ENCODE measurements at regions not wholly inside any gene's neighbourhood (a gene's known extent, or its start where the extent isn't known, plus 50 kb on each side); places are given as distances from the start of the nearest gene placed in this dataset.

- ATAC-seq, result no peak
- no peak for DNase-seq
- Histone ChIP-seq H3K27ac (ENCODE audit: low read length) (no peak overlapping the region), H3K36me3 (ENCODE audit: control insufficient read depth, insufficient read depth, low read length) (no peaks in the 10 kb centered on the region), H3K9me3 (ENCODE audit: control insufficient read depth, insufficient read depth, low read length) (no peaks in the 10 kb centered on the region), H3K27me3 (ENCODE audit: control insufficient read depth, insufficient read depth, low read length) (no peaks in the 10 kb centered on the region), H3K4me3 (ENCODE audit: low read length) (no peak overlapping the region), H3K4me1 (ENCODE audit: control insufficient read depth, insufficient read depth, low read length) (no peaks in the 10 kb centered on the region)
- H3K27me3 Mint-ChIP-seq (ENCODE audit: low read depth in 2 of 2), result no peaks in the 10 kb centered on the region
- peaks cover 16 to 24% of the 10 kb centered on the region in 2 donors for H3K9me3 Mint-ChIP-seq
- H3K4me1 Mint-ChIP-seq, result no peaks in the 10 kb centered on the region
- TF ChIP-seq CTCF (IDR thresholded peaks at IDR 0.05), result no peak
- H3K36me3 Mint-ChIP-seq, result no peaks in the 10 kb centered on the region
- intact Hi-C loops (cut with micrococcal nuclease), result no loop called here
- no peak overlapping the region for H3K4me3 Mint-ChIP-seq
- no peak overlapping the region for H3K27ac Mint-ChIP-seq
These were observed 162.5 kb downstream of the TBX15 start for GRCh38 chr1:118825619-118826018.

GRCh38 chr1:118821801-118822200 lies 166.3 kb downstream of the TBX15 start:
- Histone ChIP-seq H3K4me3 (ENCODE audit: low read length) (no peak overlapping the region), H3K4me1 (ENCODE audit: control insufficient read depth, insufficient read depth, low read length) (no peaks in the 10 kb centered on the region), H3K27ac (ENCODE audit: low read length) (no peak overlapping the region), H3K36me3 (ENCODE audit: control insufficient read depth, insufficient read depth, low read length) (no peaks in the 10 kb centered on the region), H3K9me3 (ENCODE audit: control insufficient read depth, insufficient read depth, low read length) (no peaks in the 10 kb centered on the region), H3K27me3 (ENCODE audit: control insufficient read depth, insufficient read depth, low read length) (no peaks in the 10 kb centered on the region)
- DNase-seq (no peak), ATAC-seq (no peak)
- Mint-ChIP-seq H3K9me3 (peaks cover 6 to 18% of the 10 kb centered on the region in 2 donors), H3K27me3 (ENCODE audit: low read depth in 2 of 2) (no peaks in the 10 kb centered on the region), H3K4me1 (no peaks in the 10 kb centered on the region), H3K4me3 (no peak overlapping the region), H3K36me3 (no peaks in the 10 kb centered on the region), H3K27ac (no peak overlapping the region)
- 68% methylated on average over 2 of the region's 2 CpGs for WGBS (ENCODE audit: insufficient coverage)
- intact Hi-C loops (cut with micrococcal nuclease), result no loop called here
- no peak for TF ChIP-seq CTCF (IDR thresholded peaks at IDR 0.05)

DNA sequence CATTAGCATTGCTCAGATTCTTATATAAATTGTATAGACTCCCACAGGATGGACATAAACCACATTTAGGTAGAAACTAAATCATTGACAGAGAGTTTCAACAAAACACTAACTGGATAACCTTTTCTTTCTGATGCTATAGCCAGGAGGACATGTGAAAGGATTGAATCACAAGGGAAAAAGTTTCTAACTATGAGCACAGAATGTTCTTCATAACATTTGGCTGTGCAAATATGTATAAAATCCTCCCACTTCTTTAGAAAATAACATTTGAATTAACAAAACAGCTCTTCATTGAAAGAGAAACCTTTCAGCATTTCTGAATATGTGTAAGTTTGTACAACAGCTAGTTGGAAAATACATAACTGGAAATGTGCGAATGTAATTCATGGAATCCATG lies 167.3 kb downstream of the TBX15 start:
- no peaks in the 10 kb centered on the region for H3K27me3 ChIP-seq (ENCODE audit: control insufficient read depth, insufficient read depth, low read length)
- H3K27ac Mint-ChIP-seq, result no peak overlapping the region
- H3K27me3 Mint-ChIP-seq (ENCODE audit: low read depth in 2 of 2), result no peaks in the 10 kb centered on the region
- 71% methylated on average over 1 of the region's 1 CpG for WGBS (ENCODE audit: insufficient coverage)
- intact Hi-C loops (cut with micrococcal nuclease), result no loop called here
- no peak overlapping the region for H3K4me3 ChIP-seq (ENCODE audit: low read length)
- H3K4me1 Mint-ChIP-seq, result no peaks in the 10 kb centered on the region
- no peaks in the 10 kb centered on the region for H3K4me1 ChIP-seq (ENCODE audit: control insufficient read depth, insufficient read depth, low read length)
- no peak overlapping the region for H3K27ac ChIP-seq (ENCODE audit: low read length)
- DNase-seq, result no peak
- H3K36me3 Mint-ChIP-seq, result no peaks in the 10 kb centered on the region
- H3K36me3 ChIP-seq (ENCODE audit: control insufficient read depth, insufficient read depth, low read length), result no peaks in the 10 kb centered on the region
- ATAC-seq, result no peak
- TF ChIP-seq CTCF (IDR thresholded peaks at IDR 0.05), result no peak
- H3K9me3 ChIP-seq (ENCODE audit: control insufficient read depth, insufficient read depth, low read length), result no peaks in the 10 kb centered on the region
- no peak overlapping the region for H3K4me3 Mint-ChIP-seq
- peaks cover 6 to 18% of the 10 kb centered on the region in 2 donors for H3K9me3 Mint-ChIP-seq

- Histone ChIP-seq H3K9me3 (ENCODE audit: control insufficient read depth, insufficient read depth, low read length) (no peaks in the 10 kb centered on the region), H3K36me3 (ENCODE audit: control insufficient read depth, insufficient read depth, low read length) (no peaks in the 10 kb centered on the region), H3K27me3 (ENCODE audit: control insufficient read depth, insufficient read depth, low read length) (no peaks in the 10 kb centered on the region), H3K27ac (ENCODE audit: low read length) (no peak overlapping the region), H3K4me1 (ENCODE audit: control insufficient read depth, insufficient read depth, low read length) (no peaks in the 10 kb centered on the region), H3K4me3 (ENCODE audit: low read length) (no peak overlapping the region)
- intact Hi-C loops (cut with micrococcal nuclease), result no loop called here
- no peak for TF ChIP-seq CTCF (IDR thresholded peaks at IDR 0.05)
- Mint-ChIP-seq H3K4me3 (no peak overlapping the region), H3K27me3 (ENCODE audit: low read depth in 2 of 2) (no peaks in the 10 kb centered on the region), H3K9me3 (peaks cover 4 to 14% of the 10 kb centered on the region in 2 donors), H3K27ac (no peak overlapping the region), H3K4me1 (no peaks in the 10 kb centered on the region), H3K36me3 (no peaks in the 10 kb centered on the region)
- no peak for ATAC-seq
- no peak for DNase-seq
- no CpG with 5 or more reads among the region's 2 CpGs for WGBS (ENCODE audit: insufficient coverage)
These were observed 172.2 kb downstream of the TBX15 start for GRCh38 chr1:118815909-118816308.

Data from natural killer cell (primary cell).